ENCODE measurements at regions not wholly inside any gene's neighbourhood (a gene's known extent, or its start where the extent isn't known, plus 50 kb on each side); places are given as distances from the start of the nearest gene placed in this dataset.

DNA sequence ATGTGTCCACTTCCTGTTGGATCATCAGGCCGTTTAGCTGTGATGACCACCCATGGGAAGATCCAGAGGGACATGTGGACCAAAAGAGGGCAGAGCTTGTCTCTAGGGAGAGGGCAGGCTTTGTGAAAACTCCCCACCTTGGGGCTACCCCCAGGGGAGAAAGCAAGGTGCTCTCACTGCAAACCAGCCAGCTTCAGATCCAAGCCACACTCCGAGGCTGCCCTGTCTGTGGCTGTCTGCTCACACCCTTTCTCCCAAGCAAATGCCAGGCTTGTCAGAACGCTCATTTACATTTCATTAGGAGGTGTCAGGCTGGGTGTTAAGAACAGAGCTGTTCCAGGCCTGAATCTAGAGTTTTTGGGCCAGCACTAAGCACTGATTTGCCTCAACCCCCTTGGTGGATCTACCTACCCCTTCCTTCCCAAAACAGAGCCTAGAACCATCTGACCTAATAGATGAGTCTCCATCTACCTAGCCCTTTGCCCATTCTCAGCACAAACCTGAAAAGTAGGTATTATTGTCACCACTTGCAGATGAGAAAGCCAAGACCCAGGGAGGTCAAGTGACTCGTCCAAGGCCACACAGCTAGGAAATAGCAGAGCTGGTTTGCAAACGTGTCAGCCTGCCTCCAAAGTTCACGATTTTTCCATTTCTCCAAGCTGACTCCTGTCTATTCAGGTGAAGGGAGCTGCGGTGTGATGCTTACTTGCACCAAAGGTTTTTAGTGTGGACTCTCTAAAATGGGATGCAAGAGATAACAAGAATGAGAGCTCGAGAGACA lies 130.9 kb downstream of the EMX2 start:
- DNase-seq: no peak

DNA sequence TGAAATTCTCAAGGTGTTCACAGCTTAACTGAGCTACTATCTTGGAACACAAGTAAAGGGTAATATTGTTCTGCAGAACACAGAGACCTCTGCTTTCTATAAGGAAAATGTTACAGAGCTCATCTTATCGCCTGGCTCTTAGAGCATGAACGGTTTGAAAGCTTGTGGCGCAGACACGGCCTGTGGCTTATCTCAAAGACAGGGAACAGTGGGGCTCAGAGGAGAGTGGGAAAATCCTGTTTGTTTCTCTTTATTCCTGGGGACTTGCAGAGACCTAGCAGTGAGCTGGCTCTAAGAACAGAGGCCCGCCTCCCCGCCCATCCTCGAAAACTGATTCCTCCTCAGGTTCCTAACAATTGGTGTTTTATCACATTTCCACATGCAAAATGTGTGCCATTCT lies 131.7 kb downstream of the EMX2 start:
- DNase-seq: no peak

DNA sequence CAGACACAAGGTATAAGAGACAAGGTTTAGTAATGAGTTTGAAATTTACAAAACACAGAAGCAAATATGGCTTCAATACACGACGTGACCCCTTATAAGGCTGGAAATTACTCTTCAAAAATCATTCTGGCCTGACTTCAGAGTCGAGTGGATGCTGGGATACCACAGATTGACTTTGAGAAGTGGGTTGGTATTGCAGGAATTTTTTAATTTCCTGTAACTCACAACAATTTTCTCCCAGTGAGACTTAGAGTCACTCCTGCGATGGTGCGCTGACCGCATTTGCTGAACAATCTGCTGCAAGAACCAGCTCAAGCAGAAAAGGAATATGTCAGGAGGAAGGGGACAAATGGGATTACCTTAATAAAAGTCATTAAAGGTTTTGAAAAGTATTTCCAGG lies 132.1 kb downstream of the EMX2 start:
- DNase-seq: no peak

DNA sequence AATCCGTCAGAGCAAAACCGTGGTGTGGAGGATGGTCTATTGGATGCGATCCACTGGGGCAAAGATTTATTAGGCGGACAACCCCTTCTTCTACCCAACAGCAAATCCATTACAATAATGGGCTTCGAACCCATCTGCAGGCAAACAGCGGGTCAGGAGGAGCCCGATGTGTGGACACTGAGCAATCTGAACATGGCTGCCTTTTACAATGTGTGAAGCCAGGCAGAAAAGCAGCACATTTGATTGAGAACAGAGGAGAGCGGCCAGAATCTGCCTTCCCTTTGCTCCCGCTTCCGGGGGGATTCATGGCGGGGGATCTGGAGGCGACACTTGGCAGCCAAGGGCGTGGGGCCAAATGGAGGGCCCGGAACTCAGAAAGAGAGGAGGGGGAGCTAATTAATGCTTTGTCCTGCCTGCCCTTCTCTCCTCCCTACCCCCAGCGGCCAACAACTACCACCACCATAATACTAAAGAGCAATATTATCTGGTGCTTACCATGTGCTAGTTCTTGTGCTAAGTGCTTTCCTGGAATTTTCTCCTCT lies 133.0 kb downstream of the EMX2 start:
- no peak for DNase-seq

DNA sequence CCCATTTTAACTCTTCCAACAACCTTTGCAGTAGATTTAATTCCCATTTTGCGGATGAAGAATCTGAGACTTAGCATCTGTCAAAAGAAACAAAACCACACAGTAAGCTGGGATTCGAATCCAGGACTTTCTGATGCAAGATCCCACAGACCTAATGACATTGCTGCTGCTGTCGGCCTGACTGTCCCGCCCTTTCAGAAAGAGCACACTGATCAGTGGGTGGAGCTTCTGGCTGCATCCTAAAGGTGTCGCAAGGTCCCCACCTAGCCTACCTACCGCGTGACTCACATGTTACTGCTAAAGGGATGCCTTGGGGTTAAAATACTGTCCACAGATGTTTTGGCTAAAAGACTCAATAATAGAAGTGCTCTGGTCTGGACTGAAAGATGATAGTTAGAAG lies 134.7 kb downstream of the EMX2 start:
- DNase-seq: no peak

DNA sequence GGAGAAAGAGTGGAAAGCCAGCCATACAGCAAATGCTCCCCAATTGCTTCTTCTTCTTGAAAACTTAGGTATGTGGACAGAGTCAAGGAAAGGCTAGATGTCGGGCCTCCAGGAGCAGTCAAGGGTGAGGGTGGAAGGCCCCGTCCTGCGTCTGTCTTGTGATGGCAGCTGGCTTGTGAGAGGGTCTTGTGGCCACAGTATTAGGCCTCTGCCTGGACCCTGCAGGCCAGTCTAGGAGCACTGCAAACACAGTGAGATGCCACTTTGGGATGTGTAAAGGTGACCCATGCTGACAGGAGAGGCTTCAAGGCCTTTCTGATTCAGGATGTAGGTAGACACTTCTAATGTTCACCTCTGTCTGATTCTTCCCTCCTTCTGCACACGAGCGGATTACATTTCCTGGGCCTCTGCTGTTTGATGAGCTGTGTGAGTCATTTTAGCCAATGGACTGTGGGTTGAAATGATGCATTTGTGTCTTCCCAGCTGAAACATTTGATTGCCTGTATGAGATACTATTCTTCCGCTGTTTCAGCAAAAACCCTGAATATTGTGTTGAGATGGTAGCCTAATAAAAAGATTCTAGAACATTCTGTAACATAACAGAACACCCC lies 135.4 kb downstream of the EMX2 start:
- DNase-seq: no peak

DNA sequence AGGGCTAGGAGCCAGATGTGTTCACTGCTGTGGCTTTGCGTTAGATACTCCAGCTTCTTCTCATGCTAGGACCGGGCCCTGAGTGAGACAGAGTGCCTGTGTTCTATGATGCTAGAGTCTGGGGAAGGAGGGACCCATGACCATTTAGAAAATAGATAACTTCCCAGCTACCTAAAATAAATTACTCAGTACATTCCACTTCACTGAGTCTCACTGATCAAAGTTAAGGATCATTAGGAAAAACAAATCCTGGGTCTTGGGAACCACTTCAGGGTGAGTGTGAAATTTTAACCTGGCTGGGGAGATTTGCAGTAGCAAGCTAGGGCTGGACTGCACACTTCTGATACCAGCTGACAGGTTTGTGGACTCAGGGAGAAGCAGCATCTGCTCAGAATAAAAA lies 138.1 kb downstream of the EMX2 start:
- DNase-seq: no peak

DNA sequence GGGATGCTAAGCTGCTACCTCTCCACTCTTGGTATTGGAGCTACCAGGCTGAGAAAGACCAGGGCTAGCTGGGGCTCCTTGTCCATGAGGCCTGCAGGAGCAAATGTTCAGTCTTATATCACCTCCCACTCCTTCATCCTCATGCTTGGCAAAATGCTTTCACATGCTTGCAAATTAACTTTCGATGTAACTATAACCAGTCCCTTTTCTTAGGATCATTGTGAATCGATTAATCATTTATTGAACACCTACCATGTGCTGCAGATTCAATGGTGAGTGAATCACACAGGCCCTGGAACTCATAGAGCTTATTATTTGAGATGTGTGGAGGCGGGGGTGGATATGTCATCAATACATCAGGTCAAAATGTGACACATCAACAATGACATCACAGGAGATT lies 138.6 kb downstream of the EMX2 start:
- DNase-seq: no peak

DNA sequence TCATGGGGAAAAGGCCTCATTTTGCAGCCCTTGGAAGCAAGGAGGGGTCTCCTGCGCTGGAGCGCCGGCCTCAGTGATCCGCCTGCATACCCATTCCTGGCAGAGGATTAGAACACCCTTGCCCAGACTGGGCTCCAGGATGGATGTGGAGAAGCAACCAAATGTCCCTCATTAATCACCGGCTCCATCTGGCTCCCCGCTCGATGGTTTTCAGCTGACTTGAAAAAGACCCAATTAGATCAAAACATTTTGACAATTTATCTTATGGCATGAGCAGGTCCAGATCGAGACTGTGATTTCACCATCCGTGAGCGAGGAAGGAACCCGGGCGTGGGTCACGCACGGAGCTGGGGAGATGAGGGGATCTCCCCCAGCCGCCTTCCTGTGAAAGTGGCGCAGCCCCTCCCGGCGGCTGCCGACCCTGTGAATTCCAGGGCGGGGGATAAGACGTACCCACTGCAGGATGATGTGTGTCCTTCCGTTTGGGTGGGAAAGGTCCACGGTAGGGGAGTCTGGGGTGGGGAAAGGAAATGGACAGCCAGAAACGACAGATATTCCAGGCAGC lies 141.6 kb downstream of the EMX2 start:
- no peak for DNase-seq

DNA sequence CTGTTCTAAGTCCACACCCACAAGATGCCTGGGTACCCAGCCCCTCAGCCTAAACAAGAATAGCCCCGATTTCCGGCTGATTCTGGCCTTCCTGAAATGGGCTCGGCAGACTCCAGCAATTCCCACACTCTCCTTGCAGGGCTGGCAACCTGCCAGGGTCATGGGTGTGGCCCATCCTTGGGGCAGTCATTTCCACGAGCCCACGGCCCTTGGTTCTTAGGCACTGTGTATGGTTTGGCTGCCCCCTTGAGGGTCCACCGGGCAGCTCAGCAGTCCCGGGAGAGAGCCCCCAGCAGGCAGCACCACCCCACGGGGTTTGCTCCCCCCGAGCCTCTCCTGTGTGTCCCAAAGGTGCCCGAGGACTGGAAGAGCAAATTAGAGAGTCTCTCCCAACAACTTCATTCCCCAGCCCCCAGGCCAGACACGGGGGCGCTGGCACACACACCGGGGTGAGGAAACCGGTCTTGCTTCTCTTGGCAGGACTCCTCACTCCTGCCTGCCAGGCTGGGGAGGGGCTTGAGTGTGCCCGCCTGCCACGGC lies 142.2 kb downstream of the EMX2 start:
- no peak for DNase-seq

DNA sequence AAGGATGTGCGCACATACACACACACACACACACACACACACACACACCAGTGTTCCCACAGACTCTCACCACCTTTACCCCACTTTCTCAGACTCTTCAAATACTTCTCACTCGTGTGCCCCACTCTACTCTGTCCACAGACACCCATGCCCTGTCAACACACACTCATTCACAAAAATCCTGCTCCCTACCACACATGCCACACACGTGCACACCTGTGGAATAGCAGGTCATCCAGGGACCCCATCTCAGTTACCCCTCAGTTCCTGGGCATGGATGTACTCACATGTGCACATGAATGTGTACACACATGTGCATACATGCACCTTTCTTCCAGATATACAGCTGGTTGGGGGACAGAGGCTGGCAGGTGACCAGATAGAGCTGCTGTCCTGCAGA lies 142.9 kb downstream of the EMX2 start:
- no peak for DNase-seq

DNA sequence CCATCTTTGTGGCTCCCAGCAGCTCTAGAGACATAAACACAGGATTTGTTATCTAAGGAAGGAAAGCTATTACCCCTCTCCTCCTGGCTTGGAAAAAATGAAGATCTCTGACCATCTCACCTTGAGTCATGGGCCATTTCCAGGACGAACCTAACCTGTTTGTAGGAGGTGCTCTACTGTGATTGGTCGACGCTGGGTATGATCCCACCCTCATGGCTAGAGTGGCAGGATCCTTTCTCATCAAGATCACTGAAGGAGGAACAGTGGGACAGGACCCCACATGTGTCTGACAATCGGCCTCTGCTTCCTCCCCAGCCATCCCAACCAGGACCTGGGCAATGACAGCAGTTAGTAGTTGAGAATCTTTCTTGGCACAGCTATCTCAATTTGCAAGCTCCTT lies 144.1 kb downstream of the EMX2 start:
- DNase-seq: no peak

DNA sequence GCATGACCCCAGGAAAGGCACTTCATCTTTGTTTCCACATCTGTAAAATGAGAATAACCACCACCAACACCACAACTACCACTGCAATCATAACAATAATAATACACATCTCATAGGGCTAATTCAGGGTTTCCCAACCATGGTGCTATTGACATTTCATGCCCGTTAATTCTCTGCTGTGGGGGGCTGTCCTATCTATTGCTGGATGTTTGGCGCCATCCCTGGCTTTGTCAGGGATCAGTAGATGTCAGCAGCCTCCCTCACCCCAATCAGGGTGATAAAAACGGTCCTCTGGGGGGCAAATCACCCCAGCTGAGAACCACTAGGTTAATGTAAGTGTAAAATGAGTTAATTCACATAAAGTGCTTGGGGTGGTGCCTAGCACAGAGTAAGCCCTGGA lies 145.8 kb downstream of the EMX2 start:
- DNase-seq: no peak

DNA sequence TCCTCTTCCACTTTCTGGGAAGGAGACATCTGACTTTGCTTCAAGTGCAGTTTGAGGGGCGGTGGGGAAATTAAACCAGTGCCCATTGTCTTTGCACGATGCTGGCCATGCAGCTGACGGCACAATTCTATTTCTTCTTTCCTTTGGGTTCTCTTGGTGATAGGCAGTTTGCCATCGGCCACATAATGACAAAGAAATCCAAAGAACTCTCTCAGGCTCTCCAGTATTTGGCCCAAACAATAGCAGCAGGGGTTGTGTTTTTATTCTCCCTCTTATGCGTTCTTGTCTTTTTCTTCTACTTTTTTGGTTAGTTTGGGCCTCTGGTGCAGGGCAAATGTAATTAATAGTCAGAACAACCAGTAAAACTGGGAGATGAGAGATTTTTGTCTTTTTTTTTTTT lies 147.0 kb downstream of the EMX2 start:
- DNase-seq: no peak

DNA sequence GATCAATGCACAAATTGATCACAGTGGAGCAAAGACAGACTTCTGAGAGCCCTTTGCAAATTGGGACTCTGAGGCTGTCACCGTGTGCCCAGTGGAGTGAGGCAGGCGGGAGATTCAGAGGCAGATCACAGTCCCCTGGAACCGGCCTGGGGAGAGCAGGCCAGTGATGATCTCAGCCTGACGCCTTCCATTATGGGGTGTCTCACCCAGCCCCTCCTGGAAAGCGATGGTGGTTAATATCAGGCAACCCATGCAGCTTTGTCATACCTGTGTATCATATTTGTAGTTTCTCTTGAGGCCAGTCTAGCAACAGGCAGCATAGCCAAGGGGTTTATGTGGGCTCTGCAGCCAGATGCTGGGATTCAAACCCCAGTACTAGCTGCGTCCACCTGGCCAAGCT lies 147.8 kb downstream of the EMX2 start:
- DNase-seq: no peak

DNA sequence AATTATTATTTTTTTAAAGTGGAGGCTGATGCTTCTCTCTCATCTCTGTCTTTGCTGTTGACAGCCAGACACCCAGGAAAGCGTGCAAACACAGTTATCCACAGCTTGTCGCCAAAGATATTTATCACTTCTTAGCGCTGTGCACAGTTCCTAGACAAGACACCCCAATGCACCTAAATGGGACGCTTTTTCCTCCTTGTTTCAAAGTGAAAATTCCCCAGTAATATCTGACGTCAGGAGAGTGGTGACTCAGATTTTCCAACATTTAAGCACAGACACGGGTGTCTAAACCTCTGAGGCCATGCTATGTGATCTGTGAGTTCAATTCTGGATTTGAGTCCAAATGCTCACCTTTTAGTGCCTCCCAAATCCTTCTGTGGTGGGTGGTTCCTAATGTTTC lies 151.6 kb downstream of the EMX2 start:
- DNase-seq: no peak

DNA sequence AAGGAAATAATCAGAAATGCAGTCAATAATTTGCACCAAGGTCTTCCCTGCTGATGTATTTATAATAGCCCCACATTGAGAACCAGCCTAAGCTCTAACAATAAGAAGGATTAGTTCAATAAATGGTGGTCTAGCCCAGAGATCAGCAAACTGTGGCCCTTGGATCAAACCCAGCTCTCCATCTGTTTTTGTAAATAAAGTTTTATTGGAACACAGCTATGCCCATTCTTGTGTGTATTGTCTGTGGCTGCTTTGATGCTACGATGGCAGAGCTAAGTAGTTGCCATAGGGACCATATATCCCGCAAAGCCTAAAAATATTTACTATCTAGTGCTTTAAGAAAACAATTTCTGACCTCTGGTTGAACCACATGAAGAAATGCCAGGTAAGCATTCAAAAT lies 154.9 kb downstream of the EMX2 start:
- DNase-seq: no peak

DNA sequence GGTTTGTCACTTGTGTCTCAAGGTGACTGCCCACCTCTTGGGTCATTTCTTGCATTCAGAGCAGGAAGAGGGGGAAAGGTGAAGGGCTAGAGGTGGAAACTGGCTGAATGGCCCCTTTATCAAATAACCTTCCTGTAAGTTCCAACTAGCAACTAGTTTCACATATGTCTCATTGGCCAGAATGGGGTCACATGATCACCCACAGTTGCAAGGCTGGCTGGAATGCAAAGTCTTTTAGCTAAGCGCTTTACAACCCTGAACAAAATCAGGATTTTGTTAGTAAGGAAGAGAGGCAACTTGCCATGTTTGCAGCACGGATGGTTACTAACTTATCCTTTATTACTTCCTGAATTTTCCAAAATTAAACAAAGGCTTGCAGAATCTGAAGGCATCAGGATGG lies 156.3 kb downstream of the EMX2 start:
- DNase-seq: no peak

DNA sequence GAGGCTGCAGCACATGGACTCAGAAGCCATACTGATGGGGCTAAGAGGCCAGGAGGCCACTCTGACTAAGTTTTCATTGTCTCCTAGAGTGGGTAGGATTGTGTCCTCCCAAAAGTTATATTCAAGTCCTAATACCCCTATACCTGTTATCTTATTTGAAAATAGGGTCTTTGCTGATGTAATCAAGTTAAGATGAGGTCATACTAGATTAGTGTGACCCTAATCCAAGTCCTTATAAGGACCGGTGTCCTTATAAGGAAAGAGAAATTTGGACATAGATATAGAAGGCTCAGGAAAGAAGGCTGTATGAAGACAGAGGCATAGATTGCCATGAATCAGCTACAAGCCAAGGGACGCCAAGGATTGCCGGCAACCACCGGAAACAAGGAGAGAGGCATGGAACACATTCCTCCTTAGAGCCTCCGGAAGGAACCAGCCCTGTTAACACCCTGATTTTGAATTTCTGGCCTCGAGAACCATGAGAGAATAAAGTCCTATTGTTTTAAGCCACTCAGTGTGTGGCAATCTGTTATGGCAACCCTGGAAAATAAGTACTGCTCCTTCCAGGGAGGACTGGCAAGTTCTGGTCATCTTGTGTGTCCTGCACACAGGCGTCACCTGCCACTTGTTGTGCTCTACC lies 157.0 kb downstream of the EMX2 start:
- no peak for DNase-seq

DNA sequence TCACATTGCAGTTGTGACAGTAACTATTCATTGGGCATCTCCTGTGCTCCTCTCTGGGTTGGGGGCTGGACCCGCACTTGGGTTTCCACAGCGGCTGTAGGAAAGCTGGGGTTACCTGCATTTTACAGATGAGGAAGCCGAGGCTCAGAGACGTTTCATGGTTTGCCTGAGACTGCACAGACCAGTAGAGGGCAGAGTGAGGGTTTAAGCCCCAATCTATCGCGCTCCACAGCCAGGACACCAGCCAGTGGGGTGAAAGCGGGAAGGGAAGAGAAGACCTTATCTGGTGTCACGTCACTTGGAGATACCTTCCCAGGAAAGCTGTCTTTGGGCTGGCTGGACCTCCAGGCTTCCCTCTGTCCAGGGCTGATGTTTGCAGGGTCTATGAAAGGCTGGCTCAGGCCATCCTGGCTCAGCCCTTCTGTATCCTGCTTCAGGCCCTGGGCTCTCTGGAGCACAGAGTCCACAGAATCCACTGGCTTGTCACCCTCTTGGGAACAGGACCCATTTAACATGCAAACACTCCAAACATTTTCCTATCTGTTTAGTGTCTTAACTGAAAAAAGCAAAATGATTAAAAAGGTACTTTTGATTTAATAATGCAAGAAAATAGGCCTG lies 167.7 kb downstream of the EMX2 start:
- no peak for DNase-seq

DNA sequence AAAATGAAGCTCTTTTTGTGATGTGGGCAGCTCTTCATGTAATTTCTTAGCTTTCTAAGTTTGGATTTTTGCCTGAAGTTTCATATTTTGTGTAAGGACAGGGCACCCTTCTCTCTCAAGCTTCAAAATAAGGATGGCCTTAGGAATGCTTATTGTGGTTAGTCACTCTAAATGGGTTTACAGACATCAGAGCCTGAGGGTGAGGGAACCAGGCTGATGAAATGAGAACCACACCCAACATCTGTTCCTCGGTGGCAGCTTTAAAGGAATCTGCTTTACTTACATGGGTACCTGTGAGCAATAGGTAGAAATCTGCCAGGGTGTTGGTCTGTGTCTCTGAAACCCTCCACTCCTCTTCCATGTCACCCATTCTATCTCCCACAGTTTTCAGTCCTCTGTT lies 174.3 kb downstream of the EMX2 start:
- no peak for DNase-seq

DNA sequence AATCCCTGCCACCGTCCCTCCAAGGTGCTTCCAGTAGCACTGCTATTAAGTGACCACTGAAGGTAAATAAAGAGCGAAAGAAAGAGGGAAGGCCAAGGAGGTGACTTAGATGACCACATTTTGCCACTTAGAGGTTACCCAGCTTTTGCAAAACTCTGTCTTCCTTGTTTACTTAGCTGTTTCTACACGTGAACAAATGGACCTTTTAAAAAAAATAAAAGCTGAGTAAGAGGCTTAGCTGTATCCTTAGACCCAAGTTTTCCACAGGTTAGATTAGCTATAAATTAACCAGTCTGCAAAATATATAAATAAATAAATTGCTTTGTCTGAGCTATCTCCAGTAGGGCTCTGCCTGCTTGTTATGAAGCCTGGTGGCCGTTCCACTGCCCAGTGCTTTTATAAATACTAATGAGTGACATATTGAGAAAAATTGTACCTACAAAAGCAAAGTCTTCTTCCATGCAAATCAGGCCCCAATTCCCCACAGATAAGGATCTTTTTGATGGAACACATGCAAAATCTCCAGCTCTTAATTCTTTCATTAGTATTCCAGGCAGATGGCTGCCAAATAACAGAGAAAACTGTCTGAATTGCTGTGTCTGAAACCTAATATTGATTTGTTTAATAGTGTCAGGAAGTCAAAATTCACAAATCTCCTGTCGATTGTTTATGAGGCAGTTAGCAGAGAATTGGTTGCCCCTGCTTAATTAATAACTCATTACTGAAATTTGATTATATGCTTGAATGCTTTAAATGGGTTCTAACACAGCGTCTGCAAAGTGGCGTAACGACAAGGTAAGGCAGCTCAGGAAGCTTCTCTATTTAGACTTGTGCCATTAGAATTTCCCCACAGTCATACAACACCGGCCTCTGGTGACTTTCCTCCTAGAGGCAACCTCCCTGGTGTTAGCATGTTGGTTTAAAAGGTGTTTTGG lies 176.7 kb downstream of the EMX2 start:
- peak; percentile 95 for DNase-seq
